CD14-positive monocyte (primary cell): ENCODE measurements at regions not wholly inside any gene's neighbourhood (a gene's known extent, or its start where the extent isn't known, plus 50 kb on each side); places are given as distances from the start of the nearest gene placed in this dataset.

Source experiments
- DNase-seq, 3 donors: peaks; one replicate each; pipeline ENCODE4 v3.0.0-alpha.2; 2011 to 2022
- H2AFZ ChIP-seq: 2 replicates; pipeline ENCODE4 v1.6.0; 2012; ENCODE audit warnings: mild to moderate bottlenecking, low read depth, low read length, inconsistent platforms; ENCODE audit not compliant: insufficient read depth, poor library complexity, severe bottlenecking
- H3K27ac ChIP-seq, 2 donors: 1 replicate in 1 of 2; 2 replicates in 1 of 2; pipeline ENCODE4 v1.5.1; 2012 to 2013; ENCODE audit warnings: low read length in 2 of 2, control low read depth in 1 of 2, inconsistent platforms in 1 of 2, low read depth in 1 of 2, mild to moderate bottlenecking in 1 of 2
- H3K27me3 ChIP-seq, 2 donors: one replicate each; pipeline versions ENCODE4 v1.6.0 to v1.6.1; 2011 to 2013; ENCODE audit warnings: low read length in 2 of 2; ENCODE audit not compliant: control insufficient read depth in 2 of 2, insufficient read depth in 2 of 2
- H3K36me3 ChIP-seq, 2 donors: replicated peaks in 1 of 2; 1 replicate in 1 of 2; 2 replicates in 1 of 2; pipeline versions ENCODE4 v1.5.1 to v1.6.1; 2012 to 2013; ENCODE audit warnings: low read length in 2 of 2, control low read depth in 1 of 2, inconsistent platforms in 1 of 2, mild to moderate bottlenecking in 1 of 2; ENCODE audit not compliant: insufficient read depth in 2 of 2, control insufficient read depth in 1 of 2
- H3K4me1 ChIP-seq, 2 donors: 1 replicate in 1 of 2; 2 replicates in 1 of 2; pipeline versions ENCODE4 v1.5.1 to v1.6.1; 2012 to 2013; ENCODE audit warnings: low read length in 2 of 2, control low read depth in 1 of 2, inconsistent platforms in 1 of 2, mild to moderate bottlenecking in 1 of 2, moderate library complexity in 1 of 2; ENCODE audit not compliant: insufficient read depth in 2 of 2, control insufficient read depth in 1 of 2
- H3K4me2 ChIP-seq: replicated peaks from 2 replicates; pipeline ENCODE3; 2012; ENCODE audit warnings: low read length, moderate library complexity, mild to moderate bottlenecking; ENCODE audit not compliant: poor library complexity, severe bottlenecking; ENCODE audit errors: extremely low read depth
- H3K4me3 ChIP-seq, 3 experiments: fragments of 200-600 bp in 1 of 3; sonication (generic) in 1 of 3; replicated peaks in 1 of 3; 1 replicate in 2 of 3; 2 replicates in 1 of 3; pipeline ENCODE4 v1.5.1; 2011 to 2013; ENCODE audit warnings: low read length in 3 of 3, mild to moderate bottlenecking in 3 of 3, control low read depth in 2 of 3, low read depth in 2 of 3, inconsistent platforms in 1 of 3, moderate library complexity in 1 of 3
- H3K79me2 ChIP-seq: 2 replicates; pipeline ENCODE4 v1.6.0; 2012; ENCODE audit warnings: mild to moderate bottlenecking, control low read depth, inconsistent platforms, low read length, moderate library complexity; ENCODE audit not compliant: insufficient read depth
- H3K9ac ChIP-seq: 2 replicates; pipeline ENCODE4 v1.6.0; 2017; ENCODE audit warnings: low read length, mild to moderate bottlenecking; ENCODE audit not compliant: insufficient read depth, poor library complexity, severe bottlenecking
- H3K9me3 ChIP-seq, 2 donors: replicated peaks in 1 of 2; 1 replicate in 1 of 2; 2 replicates in 1 of 2; pipeline versions ENCODE4 v1.5.1 to v1.6.1; 2012 to 2013; ENCODE audit warnings: low read length in 2 of 2, control low read depth in 1 of 2; ENCODE audit not compliant: control insufficient read depth in 1 of 2, insufficient read depth in 1 of 2
- H4K20me1 ChIP-seq: 2 replicates; pipeline ENCODE4 v1.6.0; 2012; ENCODE audit warnings: mild to moderate bottlenecking, low read length, control low read depth, moderate library complexity; ENCODE audit not compliant: insufficient read depth
- H3K27ac Mint-ChIP-seq, 7 donors: one replicate each; pipeline ENCODE4 v1.8.0; 2020; ENCODE audit warnings: mild to moderate bottlenecking in 7 of 7, mixed read lengths in 7 of 7, moderate library complexity in 6 of 7, inconsistent platforms in 2 of 7
- H3K27me3 Mint-ChIP-seq, 3 donors: one replicate each; pipeline ENCODE4 v1.8.0; 2021 to 2022; ENCODE audit warnings: low read depth in 3 of 3, mild to moderate bottlenecking in 3 of 3, mixed read lengths in 3 of 3, moderate library complexity in 3 of 3, inconsistent platforms in 1 of 3
- H3K36me3 Mint-ChIP-seq, 2 donors: one replicate each; pipeline ENCODE4 v1.8.0; 2020; ENCODE audit warnings: mixed read lengths in 2 of 2, inconsistent platforms in 1 of 2, mild to moderate bottlenecking in 1 of 2
- H3K4me1 Mint-ChIP-seq: one replicate; pipeline ENCODE4 v1.8.0; 2020; ENCODE audit warnings: mild to moderate bottlenecking, mixed read lengths
- H3K4me3 Mint-ChIP-seq, 2 donors: one replicate each; pipeline ENCODE4 v1.8.0; 2020; ENCODE audit warnings: mild to moderate bottlenecking in 2 of 2, mixed read lengths in 2 of 2, moderate library complexity in 1 of 2
- H3K9me3 Mint-ChIP-seq, 7 donors: one replicate each; pipeline ENCODE4 v1.8.0; 2020 to 2022; ENCODE audit warnings: mixed read lengths in 7 of 7, mild to moderate bottlenecking in 6 of 7, moderate library complexity in 6 of 7, inconsistent platforms in 2 of 7
- CTCF ChIP-seq: fragments of 200-600 bp; IDR thresholded peaks from one replicate; pipeline ENCODE4 v1.8.0; 2022; ENCODE audit warnings: antibody characterized with exemption, mild to moderate bottlenecking
- whole genome bisulfite sequencing: methylation state at CpG from one replicate; pipeline ENCODE4 v1.1.5; 2013; ENCODE audit warnings: missing lambda C conversion rate; ENCODE audit not compliant: insufficient coverage; 5-methylcytosine and 5-hydroxymethylcytosine counted together
- intact Hi-C, 2 donors: fragments of 100-400 bp; cut with micrococcal nuclease; formaldehyde crosslinking; loops; one replicate each; pipeline versions ENCODE4 v1.15.0 to v1.15.1; 2023

GRCh38 chr14:49992448-49992847 is 99.6 kb downstream of the ARF6 start:
- no peak for TF ChIP-seq CTCF
- H3K79me2 ChIP-seq = no peaks in the 10 kb centered on the region
- H3K4me3 ChIP-seq = no peak overlapping the region
- no peak for DNase-seq
- peak overlapping the region in 2 of 7 donors; percentile 15 to 51 for H3K27ac Mint-ChIP-seq
- H3K4me2 ChIP-seq = no peak overlapping the region
- intact Hi-C loops = no loop called here
- H3K4me1 Mint-ChIP-seq = peaks cover 10% of the 10 kb centered on the region
- H3K36me3 Mint-ChIP-seq = no peaks in the 10 kb centered on the region
- no peaks in the 10 kb centered on the region for H4K20me1 ChIP-seq
- H3K4me1 ChIP-seq = no peaks in the 10 kb centered on the region
- no peaks in the 10 kb centered on the region for H3K27me3 ChIP-seq
- no peak overlapping the region for H3K9ac ChIP-seq
- no peak overlapping the region for H2AFZ ChIP-seq
- H3K27me3 Mint-ChIP-seq = peaks cover 1 to 6% (median 3%) of the 10 kb centered on the region in 3 donors
- no peak overlapping the region for H3K27ac ChIP-seq
- H3K9me3 ChIP-seq = no peaks in the 10 kb centered on the region
- no peaks in the 10 kb centered on the region for H3K36me3 ChIP-seq
- no peak overlapping the region for H3K4me3 Mint-ChIP-seq
- no peaks in the 10 kb centered on the region for H3K9me3 Mint-ChIP-seq
- WGBS = 100% methylated on average over 2 of the region's 4 CpGs

- Histone ChIP-seq H3K4me2 (no peak overlapping the region), H3K9me3 (no peaks in the 10 kb centered on the region), H3K27me3 (no peaks in the 10 kb centered on the region), H3K27ac (no peak overlapping the region), H3K79me2 (no peaks in the 10 kb centered on the region), H3K4me1 (no peaks in the 10 kb centered on the region), H3K4me3 (no peak overlapping the region), H4K20me1 (no peaks in the 10 kb centered on the region), H3K36me3 (no peaks in the 10 kb centered on the region), H3K9ac (no peak overlapping the region), H2AFZ (no peak overlapping the region)
- Mint-ChIP-seq H3K36me3 (no peaks in the 10 kb centered on the region), H3K4me1 (peaks cover 13% of the 10 kb centered on the region), H3K9me3 (no peaks in the 10 kb centered on the region), H3K4me3 (no peak overlapping the region), H3K27me3 (peaks cover 1 to 6% (median 3%) of the 10 kb centered on the region in 3 donors), H3K27ac (peak overlapping the region in 1 of 7 donors; percentile 63)
- intact Hi-C loops = no loop called here
- no peak for TF ChIP-seq CTCF
- peak in 1 of 3 donors; percentile 33 for DNase-seq
- 95% methylated on average over 4 of the region's 7 CpGs for WGBS
Measured at GRCh38 chr14:49992901-49993339, 100.0 kb downstream of the ARF6 start.
